ENCODE measurements at regions not wholly inside any gene's neighbourhood (a gene's known extent, or its start where the extent isn't known, plus 50 kb on each side); places are given as distances from the start of the nearest gene placed in this dataset.
A peak's percentile ranks its signal among the peaks of the same experiment; 100 is the strongest.

- no peak for ATAC-seq (ENCODE audit: low FRiP score)
- no peak for DNase-seq (ENCODE audit: low spot score)
- TF ChIP-seq CTCF (IDR thresholded peaks at IDR 0.05): no peak
Measured at GRCh38 chr4:184550476-184550875, 76.1 kb upstream of the IRF2 start.

- ATAC-seq (ENCODE audit: low FRiP score) (no peak), DNase-seq (ENCODE audit: low spot score) (no peak)
- no peak for TF ChIP-seq CTCF (IDR thresholded peaks at IDR 0.05)
Measured at GRCh38 chr4:184548648-184549341, 74.4 kb upstream of the IRF2 start.

- no peak for TF ChIP-seq CTCF (IDR thresholded peaks at IDR 0.05)
- no peak for DNase-seq (ENCODE audit: low spot score)
- no peak for ATAC-seq (ENCODE audit: low FRiP score)
Measured at GRCh38 chr4:184548316-184548647, 73.9 kb upstream of the IRF2 start.

GRCh38 chr4:184544788-184545409, 70.5 kb upstream of the IRF2 start:
- no peak for TF ChIP-seq CTCF (IDR thresholded peaks at IDR 0.05)
- ATAC-seq (ENCODE audit: low FRiP score) (no peak), DNase-seq (ENCODE audit: low spot score) (no peak)

GRCh38 chr4:184541907-184542306, 67.6 kb upstream of the IRF2 start:
- no peak for DNase-seq (ENCODE audit: low spot score)
- ATAC-seq (ENCODE audit: low FRiP score): no peak
- no peak for TF ChIP-seq CTCF (IDR thresholded peaks at IDR 0.05)

- DNase-seq (ENCODE audit: low spot score) (no peak), ATAC-seq (ENCODE audit: low FRiP score) (no peak)
- TF ChIP-seq CTCF (IDR thresholded peaks at IDR 0.05): no peak
Measured at GRCh38 chr4:184540307-184540706, 66.0 kb upstream of the IRF2 start.

- TF ChIP-seq CTCF (IDR thresholded peaks at IDR 0.05): peak in 1 of 3 donors; percentile 32
- ATAC-seq (ENCODE audit: low FRiP score): peak; percentile 88
- DNase-seq (ENCODE audit: low spot score): peak; percentile 68
Measured at GRCh38 chr4:184538023-184538599, 63.8 kb upstream of the IRF2 start.

Data from omental fat pad (tissue), 3 donors.